Astrocyte of the cerebellum (primary cell): ENCODE measurements at regions not wholly inside any gene's neighbourhood (a gene's known extent, or its start where the extent isn't known, plus 50 kb on each side); places are given as distances from the start of the nearest gene placed in this dataset.

Experiments used
- DNase-seq: peaks from one replicate; pipeline ENCODE4 v3.0.0-alpha.2; 2011; ENCODE audit warnings: low read depth
- H3K4me3 ChIP-seq: 2 replicates; pipeline ENCODE4 v1.5.1; 2011; ENCODE audit warnings: mild to moderate bottlenecking, low read depth, low read length, moderate library complexity
- CTCF ChIP-seq: IDR thresholded peaks from 2 replicates; pipeline ENCODE4 v1.5.1; 2012; ENCODE audit warnings: low read length, low read depth, moderate library complexity, mild to moderate bottlenecking; ENCODE audit errors: missing control alignments
- in situ Hi-C: cut with HindIII; loops from 2 replicates; pipeline ENCODE4 v1.10.0; 2017; ENCODE audit warnings: low sequenced_read_pairs

DNA sequence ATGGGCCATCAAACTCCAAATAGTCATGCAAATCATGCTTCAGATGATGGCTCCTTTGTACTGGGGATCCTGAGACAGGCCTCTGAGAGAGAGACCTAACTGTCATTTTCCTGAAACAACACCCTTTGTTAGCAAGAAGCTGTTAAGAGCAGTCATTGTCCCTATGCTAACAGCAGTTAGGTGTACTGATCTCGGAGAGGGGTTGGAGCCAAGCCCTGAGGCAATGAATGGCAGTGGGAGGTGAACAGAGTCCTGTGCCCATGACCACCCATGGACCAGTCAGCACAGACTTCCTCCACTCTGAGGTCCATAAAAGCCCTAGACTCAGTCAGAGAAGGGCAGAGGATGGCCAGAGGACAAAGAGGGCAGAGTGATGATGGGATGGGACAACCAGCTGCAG is 747.6 kb upstream of the LRFN5 start:
- in situ Hi-C loops, result no loop called here
- TF ChIP-seq CTCF, result no peak
- H3K4me3 ChIP-seq, result no peak overlapping the region
- DNase-seq, result no peak

DNA sequence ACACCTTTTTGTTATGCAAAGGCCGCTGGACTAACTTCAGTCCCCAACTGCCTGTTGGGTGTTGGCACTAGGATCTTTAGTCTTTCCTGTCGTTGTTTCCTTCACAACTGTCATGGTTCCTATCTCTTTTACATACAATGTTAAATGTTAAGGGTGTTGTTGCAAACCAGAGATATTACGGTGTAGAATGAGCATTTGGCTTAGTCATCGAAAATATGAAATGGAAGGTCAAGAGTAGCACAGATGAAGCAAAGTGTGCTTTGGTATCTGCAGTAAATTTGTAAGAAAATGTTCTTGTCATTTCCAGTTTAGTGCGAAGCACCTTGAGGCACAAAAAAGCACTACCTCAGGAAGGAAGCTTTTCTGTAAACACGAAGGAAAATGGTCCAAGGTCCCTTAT is 751.3 kb upstream of the LRFN5 start:
- in situ Hi-C loops, result no loop called here
- TF ChIP-seq CTCF, result no peak
- no peak overlapping the region for H3K4me3 ChIP-seq
- no peak for DNase-seq

DNA sequence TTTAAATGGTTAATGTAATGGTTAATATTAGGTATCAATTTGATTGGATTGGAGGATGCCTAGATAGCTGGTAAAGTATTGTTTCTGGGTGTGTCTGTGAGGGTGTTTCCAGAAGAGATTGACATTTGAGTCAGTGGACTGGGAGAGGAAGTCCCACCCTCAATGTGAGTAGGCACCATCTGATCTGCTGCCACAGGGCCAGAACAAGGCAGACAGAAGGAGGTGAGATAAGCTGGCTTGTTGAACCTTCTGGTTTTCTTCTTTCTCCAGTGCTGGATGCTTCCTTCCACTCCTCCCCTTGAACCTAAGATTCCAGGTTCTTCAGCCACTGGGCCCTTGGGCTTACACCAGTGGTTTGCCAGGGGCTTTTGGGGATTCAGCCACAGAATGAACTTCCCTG is 756.5 kb upstream of the LRFN5 start:
- H3K4me3 ChIP-seq, result no peak overlapping the region
- in situ Hi-C loops, result no loop called here
- TF ChIP-seq CTCF, result no peak
- DNase-seq, result no peak

DNA sequence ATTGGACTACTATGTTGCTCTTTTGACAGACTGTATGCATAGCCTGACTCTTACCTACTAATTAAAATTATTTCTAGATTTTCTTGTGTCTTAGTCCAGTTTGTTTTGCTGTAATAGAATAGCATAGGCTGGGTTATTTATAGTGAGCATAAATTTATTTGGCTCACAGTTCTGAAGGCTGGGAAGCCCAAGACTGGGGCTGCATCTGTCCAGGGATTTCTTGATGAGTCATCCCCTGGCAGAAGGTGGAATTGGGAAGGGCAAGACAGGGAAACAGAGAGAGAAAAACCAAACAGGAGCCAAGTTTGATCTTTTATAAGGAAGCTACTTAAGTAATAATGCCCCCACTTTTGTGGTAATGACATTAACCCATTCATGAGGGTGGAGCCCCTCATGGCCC is 759.2 kb upstream of the LRFN5 start:
- TF ChIP-seq CTCF, result no peak
- no peak for DNase-seq
- in situ Hi-C loops, result no loop called here
- no peak overlapping the region for H3K4me3 ChIP-seq

- in situ Hi-C loops, result no loop called here
- H3K4me3 ChIP-seq, result no peak overlapping the region
- no peak for DNase-seq
- no peak for TF ChIP-seq CTCF
Measured at GRCh38 chr14:40842816-40843215, 763.9 kb upstream of the LRFN5 start.

DNA sequence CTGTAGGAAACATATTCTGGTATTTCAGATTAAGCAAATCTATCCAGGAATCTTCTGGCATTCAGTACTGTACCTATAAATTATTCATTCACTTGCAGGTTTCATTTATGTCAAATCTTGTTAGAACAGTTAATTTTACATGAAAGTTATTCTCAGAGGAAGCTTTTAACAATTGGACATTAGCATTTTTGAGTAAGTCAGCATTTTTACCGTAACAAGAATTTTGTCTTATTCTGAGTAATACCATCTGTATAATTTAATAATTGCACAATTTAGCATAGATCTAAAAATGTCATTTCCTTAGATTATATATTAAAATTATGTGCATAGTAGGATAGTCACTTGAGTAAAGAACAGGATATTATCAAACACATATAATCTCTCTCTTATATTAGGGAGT is 764.8 kb upstream of the LRFN5 start:
- no peak overlapping the region for H3K4me3 ChIP-seq
- DNase-seq, result no peak
- in situ Hi-C loops, result no loop called here
- no peak for TF ChIP-seq CTCF

DNA sequence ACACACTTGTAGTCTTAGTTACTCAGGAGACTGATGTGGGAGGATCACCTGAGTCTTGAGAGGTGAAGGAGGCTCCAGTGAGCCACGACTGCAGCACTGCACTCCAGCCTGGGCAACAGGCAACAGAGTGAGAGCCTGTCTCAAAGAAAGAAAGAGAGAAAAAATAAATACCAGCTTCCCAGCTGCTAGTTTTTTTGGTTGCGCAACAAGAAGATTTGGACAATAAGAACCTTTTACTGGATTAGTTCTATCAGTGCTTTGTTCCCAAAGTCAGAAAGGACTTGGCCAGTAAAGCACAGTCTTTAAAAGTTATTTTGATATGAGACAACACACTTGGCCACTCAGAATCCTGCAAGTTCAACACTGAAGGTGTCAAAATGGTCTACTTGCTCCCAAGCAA is 768.1 kb upstream of the LRFN5 start:
- H3K4me3 ChIP-seq, result no peak overlapping the region
- no peak for DNase-seq
- TF ChIP-seq CTCF, result no peak
- in situ Hi-C loops, result no loop called here
